IMR-90 (cell line): ENCODE measurements at regions not wholly inside any gene's neighbourhood (a gene's known extent, or its start where the extent isn't known, plus 50 kb on each side); places are given as distances from the start of the nearest gene placed in this dataset.

ENCODE experiments used
- ATAC-seq: fragments of 200-7000 bp; cut with Tn5 transposase; 2 replicates; pipeline ENCODE4 v1.9.1; 2020; ENCODE audit warnings: low read depth, mild to moderate bottlenecking, moderate library complexity
- BruUV-seq: library from RNA; stranded (reverse); fragments of 400-500 nt; replicated peaks from 2 replicates; lab custom pipeline; 2021; lab: Mats Ljungman, UMichigan
- CTCF ChIA-PET: fragments of 300-600 bp; formaldehyde crosslinking; extraction: SDS; loops from one replicate; lab custom pipeline; 2021; ENCODE audit warnings: antibody characterized with exemption; lab: Yijun Ruan, JAX
- POLR2A ChIA-PET: fragments of 300-600 bp; sonication (Branson Sonifier 250); formaldehyde crosslinking; loops from one replicate; lab custom pipeline; 2022; ENCODE audit warnings: antibody characterized with exemption; ENCODE audit not compliant: unreplicated experiment; lab: Charles Lee
- DNase-seq: peaks from one replicate; pipeline ENCODE4 v3.0.0; 2013
- H2AFZ ChIP-seq: replicated peaks from 2 replicates; pipeline ENCODE3; 2013; ENCODE audit warnings: low read length, mild to moderate bottlenecking; ENCODE audit not compliant: poor library complexity
- H2AK5ac ChIP-seq: 2 replicates; pipeline ENCODE4 v1.6.1; 2013; ENCODE audit warnings: low read depth, low read length, inconsistent platforms
- H2AK9ac ChIP-seq: replicated peaks from 2 replicates; pipeline ENCODE3; 2013; ENCODE audit warnings: mild to moderate bottlenecking, low read depth, low read length, moderate library complexity; ENCODE audit not compliant: poor library complexity
- H2BK120ac ChIP-seq: 2 replicates; pipeline ENCODE4 v1.6.1; 2013; ENCODE audit warnings: low read depth, low read length, inconsistent platforms
- H2BK15ac ChIP-seq: 3 replicates; pipeline ENCODE4 v1.6.1; 2013; ENCODE audit warnings: low read depth, low read length, inconsistent platforms
- H2BK20ac ChIP-seq: 2 replicates; pipeline ENCODE4 v1.6.1; 2013; ENCODE audit warnings: low read depth, mild to moderate bottlenecking, inconsistent platforms, low read length, moderate library complexity
- H2BK5ac ChIP-seq: 2 replicates; pipeline ENCODE4 v1.6.1; 2013; ENCODE audit warnings: mild to moderate bottlenecking, low read depth, low read length, inconsistent platforms; ENCODE audit not compliant: poor library complexity, severe bottlenecking
- H3K14ac ChIP-seq: replicated peaks from 2 replicates; pipeline ENCODE4 v1.6.1; 2013; ENCODE audit warnings: low read depth, low read length, inconsistent platforms
- H3K18ac ChIP-seq: 2 replicates; pipeline ENCODE4 v1.6.1; 2013; ENCODE audit warnings: low read depth, low read length, control low read depth
- H3K23ac ChIP-seq: 2 replicates; pipeline ENCODE4 v1.6.1; 2013; ENCODE audit warnings: low read depth, low read length, inconsistent platforms
- H3K27ac ChIP-seq: 2 replicates; pipeline ENCODE4 v1.5.1; 2013; ENCODE audit warnings: mild to moderate bottlenecking, control low read depth, low read length; ENCODE audit not compliant: insufficient read depth
- H3K27me3 ChIP-seq: 2 replicates; pipeline ENCODE4 v1.6.1; 2013; ENCODE audit warnings: low read length; ENCODE audit not compliant: control insufficient read depth, insufficient read depth
- H3K36me3 ChIP-seq: 2 replicates; pipeline ENCODE4 v1.6.1; 2013; ENCODE audit warnings: low read length, mixed read lengths; ENCODE audit not compliant: control insufficient read depth, insufficient read depth
- H3K4ac ChIP-seq: 2 replicates; pipeline ENCODE4 v1.6.1; 2013; ENCODE audit warnings: low read depth, low read length, inconsistent platforms
- H3K4me1 ChIP-seq: 2 replicates; pipeline ENCODE4 v1.6.1; 2013; ENCODE audit warnings: low read length, mixed read lengths; ENCODE audit not compliant: control insufficient read depth, insufficient read depth
- H3K4me2 ChIP-seq: 2 replicates; pipeline ENCODE4 v1.6.1; 2013; ENCODE audit warnings: low read depth, mild to moderate bottlenecking, control low read depth, low read length, moderate library complexity
- H3K4me3 ChIP-seq: 2 replicates; pipeline ENCODE4 v1.5.1; 2013; ENCODE audit warnings: low read depth, mild to moderate bottlenecking, control low read depth, low read length, moderate library complexity; ENCODE audit not compliant: insufficient read depth
- H3K56ac ChIP-seq: 2 replicates; pipeline ENCODE4 v1.6.1; 2013; ENCODE audit warnings: low read length, inconsistent platforms; ENCODE audit not compliant: insufficient read depth; ENCODE audit errors: extremely low read depth
- H3K79me1 ChIP-seq, 2 experiments: 2 replicates each; pipeline ENCODE4 v1.6.1; 2013; ENCODE audit warnings: low read length in 2 of 2, inconsistent platforms in 1 of 2, low read depth in 1 of 2
- H3K9ac ChIP-seq: 2 replicates; pipeline ENCODE4 v1.6.1; 2013; ENCODE audit warnings: low read depth, low read length, control low read depth
- H3K9me1 ChIP-seq: 2 replicates; pipeline ENCODE4 v1.6.1; 2013; ENCODE audit warnings: low read length, inconsistent platforms; ENCODE audit not compliant: insufficient read depth
- H3K9me3 ChIP-seq: 2 replicates; pipeline ENCODE4 v1.6.1; 2013; ENCODE audit warnings: low read length; ENCODE audit not compliant: control insufficient read depth, insufficient read depth
- H4K20me1 ChIP-seq: 2 replicates; pipeline ENCODE4 v1.6.1; 2013; ENCODE audit warnings: low read length, inconsistent platforms; ENCODE audit not compliant: insufficient read depth
- H4K5ac ChIP-seq: 2 replicates; pipeline ENCODE4 v1.6.1; 2013; ENCODE audit warnings: mild to moderate bottlenecking, low read depth, low read length, control low read depth
- H4K8ac ChIP-seq, 2 experiments: 2 replicates each; pipeline ENCODE4 v1.6.1; 2013; ENCODE audit warnings: low read depth in 2 of 2, low read length in 2 of 2, control low read depth in 1 of 2, inconsistent platforms in 1 of 2
- H4K91ac ChIP-seq: 2 replicates; pipeline ENCODE4 v1.6.1; 2013; ENCODE audit warnings: low read depth, low read length, inconsistent platforms; ENCODE audit not compliant: insufficient read depth
- BHLHE40 ChIP-seq: fragments of 150-350 bp; IDR thresholded peaks from 2 replicates; pipeline ENCODE4 v1.6.1; 2016; ENCODE audit warnings: mild to moderate bottlenecking, low read depth, low read length
- CEBPB ChIP-seq: IDR thresholded peaks from 2 replicates; pipeline ENCODE4 v1.6.1; 2012; ENCODE audit warnings: low read depth, low read length, improper control_type of control experiment
- CHD1 ChIP-seq: IDR thresholded peaks from 2 replicates; pipeline ENCODE4 v1.6.1; 2012; ENCODE audit warnings: low read depth, low read length, improper control_type of control experiment
- CTCF ChIP-seq: conservative IDR thresholded peaks from 2 replicates; pipeline ENCODE4 v1.5.1; 2012; ENCODE audit warnings: mild to moderate bottlenecking, low read depth, low read length, improper control_type of control experiment
- ELK1 ChIP-seq: fragments of 150-350 bp; IDR thresholded peaks from 2 replicates; pipeline ENCODE4 v1.6.1; 2016; ENCODE audit warnings: low read depth, mild to moderate bottlenecking, low read length, moderate library complexity, borderline replicate concordance
- FOS ChIP-seq: fragments of 150-350 bp; IDR thresholded peaks from 2 replicates; pipeline ENCODE4 v1.6.1; 2016; ENCODE audit warnings: low read depth, low read length
- MAFK ChIP-seq: IDR thresholded peaks from 2 replicates; pipeline ENCODE4 v1.6.1; 2012; ENCODE audit warnings: low read depth, low read length, improper control_type of control experiment
- MAZ ChIP-seq: IDR thresholded peaks from 2 replicates; pipeline ENCODE4 v1.6.1; 2012; ENCODE audit warnings: low read depth, mild to moderate bottlenecking, low read length, improper control_type of control experiment, moderate library complexity, borderline replicate concordance
- MXI1 ChIP-seq: IDR thresholded peaks from 2 replicates; pipeline ENCODE4 v1.6.1; 2012; ENCODE audit warnings: low read depth, mild to moderate bottlenecking, low read length, moderate library complexity, borderline replicate concordance
- NFE2L2 ChIP-seq: fragments of 150-350 bp; IDR thresholded peaks from 2 replicates; pipeline ENCODE4 v1.6.1; 2016; ENCODE audit warnings: low read depth, mild to moderate bottlenecking, low read length
- POLR2A ChIP-seq: IDR thresholded peaks from 2 replicates; pipeline ENCODE4 v1.6.1; 2012; ENCODE audit warnings: mild to moderate bottlenecking, low read depth, low read length
- RAD21 ChIP-seq: IDR thresholded peaks from 2 replicates; pipeline ENCODE4 v1.6.1; 2012; ENCODE audit warnings: low read length, improper control_type of control experiment
- RCOR1 ChIP-seq: IDR thresholded peaks from 2 replicates; pipeline ENCODE4 v1.6.1; 2012; ENCODE audit warnings: mild to moderate bottlenecking, low read length, improper control_type of control experiment; ENCODE audit not compliant: insufficient replicate concordance
- RFX5 ChIP-seq: IDR thresholded peaks from 2 replicates; pipeline ENCODE4 v1.8.0; 2012; ENCODE audit warnings: low read depth, mild to moderate bottlenecking, low read length, moderate library complexity
- SMC3 ChIP-seq: fragments of 150-350 bp; IDR thresholded peaks from 2 replicates; pipeline ENCODE4 v1.6.1; 2016; ENCODE audit warnings: low read depth, mild to moderate bottlenecking, antibody characterized with exemption, low read length, moderate library complexity
- USF2 ChIP-seq: fragments of 150-350 bp; IDR thresholded peaks from 2 replicates; pipeline ENCODE4 v1.6.1; 2017; ENCODE audit warnings: mild to moderate bottlenecking, antibody characterized with exemption, low read length, low read depth
- WGBS, 2 experiments: methylation state at CpG; one replicate each; pipeline versions ENCODE4 v1.1.5 to v1.1.7; 2013; ENCODE audit warnings: missing lambda C conversion rate in 2 of 2; ENCODE audit not compliant: insufficient read length in 1 of 2; ENCODE audit errors: extremely low coverage in 2 of 2; 5-methylcytosine and 5-hydroxymethylcytosine counted together
- dilution Hi-C: fragments of 300-500 bp; cut with HindIII; formaldehyde crosslinking; loops from one replicate; pipeline ENCODE4 v1.14.3; 2018; ENCODE audit warnings: low sequenced_read_pairs; ENCODE audit not compliant: unreplicated experiment
- in situ Hi-C: fragments of 300-500 bp; cut with MboI; formaldehyde crosslinking; loops from 3 replicates; pipeline ENCODE4 v1.14.3; 2019; ENCODE audit warnings: low sequenced_read_pairs, inconsistent platforms, mixed read lengths
- intact Hi-C: fragments of 100-400 bp; cut with micrococcal nuclease; formaldehyde crosslinking; loops from 2 replicates; pipeline ENCODE4 v1.10.0; 2022

- TF ChIP-seq BHLHE40: no peak
These were observed 137.5 kb upstream of the IRX3 start (continued) for GRCh38 chr16:54424043-54424451.

GRCh38 chr16:54422569-54422978 lies 136.0 kb upstream of the IRX3 start:
- Histone ChIP-seq H3K79me1 (no peaks in the 10 kb centered on the region), H2BK120ac (no peak overlapping the region), H4K20me1 (no peaks in the 10 kb centered on the region), H2BK5ac (no peak overlapping the region), H2AK9ac (no peak overlapping the region), H3K4me2 (no peak overlapping the region), H3K23ac (no peak overlapping the region), H3K56ac (no peak overlapping the region), H3K4me3 (no peak overlapping the region), H2BK20ac (no peak overlapping the region), H4K8ac (no peak overlapping the region), H3K4ac (no peak overlapping the region), H3K18ac (no peak overlapping the region), H3K14ac (no peak overlapping the region), H2BK15ac (no peak overlapping the region), H3K36me3 (no peaks in the 10 kb centered on the region), H2AK5ac (no peak overlapping the region), H4K91ac (no peak overlapping the region), H3K9me1 (no peaks in the 10 kb centered on the region), H3K9ac (no peak overlapping the region), H3K27me3 (no peaks in the 10 kb centered on the region; the same call in 1 of the 2 replicates), H4K5ac (no peak overlapping the region), H3K4me1 (no peaks in the 10 kb centered on the region), H3K9me3 (no peaks in the 10 kb centered on the region), H2AFZ (no peak overlapping the region), H3K27ac (no peak overlapping the region)
- DNase-seq (no peak), ATAC-seq (no peak)
- no CpG with 5 or more reads among the region's 2 CpGs for WGBS, 2 experiments
- no TSS peak for BruUV-seq
- in situ Hi-C loops (no loop called here), dilution Hi-C loops (no loop called here), intact Hi-C loops (no loop called here)
- CTCF ChIA-PET: no interaction called here
- TF ChIP-seq RAD21: no peak
- no peak for TF ChIP-seq BHLHE40
- TF ChIP-seq MXI1: no peak
- TF ChIP-seq FOS: no peak
- no peak for TF ChIP-seq USF2
- TF ChIP-seq CHD1: no peak
- TF ChIP-seq ELK1: no peak
- no peak for TF ChIP-seq CTCF
- TF ChIP-seq MAZ: no peak
- no peak for TF ChIP-seq CEBPB
- TF ChIP-seq SMC3: no peak
- no peak for TF ChIP-seq NFE2L2
- TF ChIP-seq RFX5: no peak
- no peak for TF ChIP-seq POLR2A
- TF ChIP-seq RCOR1: no peak
- TF ChIP-seq MAFK: no peak
- POLR2A ChIA-PET: no interaction called here
